SU-DHL-6 (cell line): ENCODE measurements at regions not wholly inside any gene's neighbourhood (a gene's known extent, or its start where the extent isn't known, plus 50 kb on each side); places are given as distances from the start of the nearest gene placed in this dataset.

ENCODE experiments used
- EZH2phosphoT487 ChIP-seq: fragments of 200-600 bp; sonication (generic), shearing (Covaris generic); conservative IDR thresholded peaks from 2 replicates; pipeline ENCODE4 v1.6.1; 2018; ENCODE audit warnings: mild to moderate bottlenecking, antibody characterized with exemption, low read length, moderate library complexity, mixed read lengths
- TF ChIP-seq, protein P1 (sequence below): fragments of 200-600 bp; sonication (generic); IDR thresholded peaks from one replicate; pipeline ENCODE4 v1.5.1; 2017; ENCODE audit warnings: antibody characterized with exemption, mild to moderate bottlenecking, low read length, moderate library complexity; ENCODE audit not compliant: insufficient read depth, poor library complexity, severe bottlenecking

DNA sequence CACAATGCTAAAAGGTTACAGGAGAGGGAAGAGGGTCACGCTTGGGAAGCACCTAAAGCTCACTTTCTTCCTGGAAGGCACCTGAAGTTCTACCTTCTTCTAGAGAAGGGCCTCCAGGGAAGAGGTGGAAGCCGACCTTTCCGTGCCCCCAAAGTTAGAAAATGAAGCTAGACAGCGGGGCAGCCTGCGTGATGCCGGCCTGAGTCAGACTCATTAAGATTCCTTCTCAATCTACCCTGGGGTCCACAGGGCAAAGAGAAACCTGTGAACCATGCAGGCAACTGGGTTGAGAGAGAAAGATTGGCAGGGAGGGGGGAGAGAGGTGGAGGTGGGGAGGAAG is 54.8 kb upstream of the CCDC167 start:
- TF ChIP-seq, protein P1, sequence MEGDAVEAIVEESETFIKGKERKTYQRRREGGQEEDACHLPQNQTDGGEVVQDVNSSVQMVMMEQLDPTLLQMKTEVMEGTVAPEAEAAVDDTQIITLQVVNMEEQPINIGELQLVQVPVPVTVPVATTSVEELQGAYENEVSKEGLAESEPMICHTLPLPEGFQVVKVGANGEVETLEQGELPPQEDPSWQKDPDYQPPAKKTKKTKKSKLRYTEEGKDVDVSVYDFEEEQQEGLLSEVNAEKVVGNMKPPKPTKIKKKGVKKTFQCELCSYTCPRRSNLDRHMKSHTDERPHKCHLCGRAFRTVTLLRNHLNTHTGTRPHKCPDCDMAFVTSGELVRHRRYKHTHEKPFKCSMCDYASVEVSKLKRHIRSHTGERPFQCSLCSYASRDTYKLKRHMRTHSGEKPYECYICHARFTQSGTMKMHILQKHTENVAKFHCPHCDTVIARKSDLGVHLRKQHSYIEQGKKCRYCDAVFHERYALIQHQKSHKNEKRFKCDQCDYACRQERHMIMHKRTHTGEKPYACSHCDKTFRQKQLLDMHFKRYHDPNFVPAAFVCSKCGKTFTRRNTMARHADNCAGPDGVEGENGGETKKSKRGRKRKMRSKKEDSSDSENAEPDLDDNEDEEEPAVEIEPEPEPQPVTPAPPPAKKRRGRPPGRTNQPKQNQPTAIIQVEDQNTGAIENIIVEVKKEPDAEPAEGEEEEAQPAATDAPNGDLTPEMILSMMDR, result no peak
- TF ChIP-seq EZH2phosphoT487, result no peak
